Mesendoderm (in vitro differentiated cells): ENCODE measurements at regions not wholly inside any gene's neighbourhood (a gene's known extent, or its start where the extent isn't known, plus 50 kb on each side); places are given as distances from the start of the nearest gene placed in this dataset.
"Not testable (repeated sequence)": the region's sequence is repeated elsewhere in the genome, so short reads cannot be mapped to it uniquely, and the experiment has no call there.

Source experiments
- DNase-seq: peaks from one replicate; pipeline ENCODE4 v3.0.0; 2013
- H2AK5ac ChIP-seq: 2 replicates; pipeline ENCODE4 v1.6.1; 2013; ENCODE audit warnings: low read length, inconsistent platforms
- H2BK120ac ChIP-seq: 2 replicates; pipeline ENCODE4 v1.6.1; 2013; ENCODE audit warnings: low read depth, mild to moderate bottlenecking, low read length, moderate library complexity, mixed read lengths
- H2BK15ac ChIP-seq: replicated peaks from 2 replicates; pipeline ENCODE4 v1.6.1; 2013; ENCODE audit warnings: low read depth, mild to moderate bottlenecking, moderate library complexity
- H2BK5ac ChIP-seq: 2 replicates; pipeline ENCODE4 v1.6.1; 2013; ENCODE audit warnings: low read length, inconsistent platforms
- H3K18ac ChIP-seq: 2 replicates; pipeline ENCODE4 v1.6.1; 2013; ENCODE audit warnings: mild to moderate bottlenecking, low read length, mixed read lengths
- H3K23ac ChIP-seq: one replicate; pipeline ENCODE4 v1.6.1; 2013; ENCODE audit warnings: low read length
- H3K27ac ChIP-seq: 2 replicates; pipeline ENCODE4 v1.5.1; 2013; ENCODE audit warnings: low read depth, mild to moderate bottlenecking, inconsistent platforms, low read length, moderate library complexity
- H3K27me3 ChIP-seq: 2 replicates; pipeline ENCODE4 v1.6.1; 2013; ENCODE audit warnings: low read length, control low read depth, mild to moderate bottlenecking, inconsistent platforms; ENCODE audit not compliant: insufficient read depth, poor library complexity
- H3K36me3 ChIP-seq: 2 replicates; pipeline ENCODE4 v1.6.1; 2013; ENCODE audit warnings: low read length, inconsistent platforms; ENCODE audit not compliant: control insufficient read depth, insufficient read depth
- H3K4ac ChIP-seq: one replicate; pipeline ENCODE4 v1.6.1; 2013; ENCODE audit warnings: low read depth, mild to moderate bottlenecking, low read length, moderate library complexity
- H3K4me1 ChIP-seq: 2 replicates; pipeline ENCODE4 v1.6.1; 2013; ENCODE audit warnings: low read depth, low read length, inconsistent platforms; ENCODE audit not compliant: control insufficient read depth
- H3K4me2 ChIP-seq: 2 replicates; pipeline ENCODE4 v1.6.1; 2013; ENCODE audit warnings: low read length
- H3K4me3 ChIP-seq: 2 replicates; pipeline ENCODE4 v1.5.1; 2013; ENCODE audit warnings: mild to moderate bottlenecking, low read length
- H3K56ac ChIP-seq: one replicate; pipeline ENCODE4 v1.6.1; 2013; ENCODE audit warnings: low read length
- H3K79me1 ChIP-seq: 2 replicates; pipeline ENCODE4 v1.6.1; 2013; ENCODE audit warnings: low read length, inconsistent platforms
- H3K79me2 ChIP-seq: 2 replicates; pipeline ENCODE4 v1.6.1; 2013; ENCODE audit warnings: mild to moderate bottlenecking, low read length; ENCODE audit not compliant: control insufficient read depth, insufficient read depth
- H3K9ac ChIP-seq: 2 replicates; pipeline ENCODE4 v1.6.1; 2013; ENCODE audit warnings: low read length, inconsistent platforms
- H4K5ac ChIP-seq: one replicate; pipeline ENCODE4 v1.6.1; 2013; ENCODE audit warnings: low read length
- H4K8ac ChIP-seq: one replicate; pipeline ENCODE4 v1.6.1; 2013; ENCODE audit warnings: low read depth, mild to moderate bottlenecking, control low read depth, low read length, moderate library complexity
- WGBS: extraction: QIAGEN DNeasy Blood & Tissue Kit; methylation state at CpG from one replicate; pipeline ENCODE4 v1.1.7; 2013; ENCODE audit warnings: low lambda C conversion rate, missing lambda C conversion rate; ENCODE audit not compliant: insufficient coverage; ENCODE audit errors: extremely low coverage; 5-methylcytosine and 5-hydroxymethylcytosine counted together

DNA sequence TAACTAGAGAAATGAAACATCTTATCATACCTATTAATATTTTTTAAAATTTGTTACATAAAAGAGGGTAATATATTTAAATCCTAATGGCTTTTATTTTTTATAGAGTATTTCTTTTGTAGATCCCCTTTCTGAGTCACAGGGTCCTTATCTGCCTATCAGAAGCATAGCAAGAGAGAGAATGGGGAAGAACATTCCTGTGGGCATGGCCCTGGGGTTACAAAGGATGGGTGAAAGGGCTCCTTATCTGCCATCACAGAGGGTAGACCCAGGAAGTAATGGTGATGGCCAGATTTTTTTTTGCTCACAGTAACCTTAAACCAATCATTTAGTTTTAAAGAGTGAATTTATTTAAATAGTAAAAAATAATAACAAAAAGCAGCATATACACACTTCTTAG, 582.1 kb upstream of the HTR1E start:
- H3K18ac ChIP-seq, result no peak overlapping the region
- no peak overlapping the region for H3K27ac ChIP-seq
- H3K4ac ChIP-seq, result no peak overlapping the region
- H2BK5ac ChIP-seq, result no peak overlapping the region
- no peak overlapping the region for H4K8ac ChIP-seq
- no peak overlapping the region for H3K4me3 ChIP-seq
- H3K4me2 ChIP-seq, result no peak overlapping the region
- H4K5ac ChIP-seq, result no peak overlapping the region
- H3K36me3 ChIP-seq, result no peaks in the 10 kb centered on the region
- no peak overlapping the region for H3K9ac ChIP-seq
- no peaks in the 10 kb centered on the region for H3K4me1 ChIP-seq
- H2BK15ac ChIP-seq, result no peak overlapping the region
- H3K27me3 ChIP-seq, result no peaks in the 10 kb centered on the region
- H3K79me2 ChIP-seq, result no peaks in the 10 kb centered on the region
- H3K79me1 ChIP-seq, result no peaks in the 10 kb centered on the region
- H2AK5ac ChIP-seq, result no peak overlapping the region
- no peak overlapping the region for H2BK120ac ChIP-seq
- no peak overlapping the region for H3K56ac ChIP-seq
- DNase-seq, result peak; percentile 62
- H3K23ac ChIP-seq, result no peak overlapping the region

DNA sequence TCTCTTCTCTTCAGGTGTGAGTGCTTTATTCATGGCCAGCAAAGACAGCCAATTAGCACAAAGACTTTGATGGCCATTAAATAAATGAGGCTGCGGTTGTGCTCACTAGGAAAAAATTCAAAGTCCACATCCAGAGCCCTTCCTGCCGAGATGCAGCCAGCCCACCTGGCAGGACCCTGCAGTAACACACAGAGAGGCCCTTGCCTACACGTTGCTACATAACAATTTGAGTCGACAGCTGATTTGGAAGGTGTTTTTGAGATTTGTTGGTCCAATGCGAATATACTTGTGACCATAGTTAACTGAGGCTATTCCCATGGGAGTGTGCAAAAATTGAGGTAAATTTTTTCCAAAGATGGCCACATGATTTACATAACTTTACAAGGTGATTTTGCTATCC, 605.4 kb upstream of the HTR1E start:
- Histone ChIP-seq H3K56ac (no peak overlapping the region), H3K79me1 (no peaks in the 10 kb centered on the region), H3K4ac (no peak overlapping the region), H3K79me2 (no peaks in the 10 kb centered on the region), H3K23ac (no peak overlapping the region), H4K8ac (no peak overlapping the region), H3K36me3 (no peaks in the 10 kb centered on the region), H3K27me3 (no peaks in the 10 kb centered on the region), H2BK5ac (no peak overlapping the region), H3K4me2 (no peak overlapping the region), H4K5ac (no peak overlapping the region), H2BK15ac (no peak overlapping the region), H3K18ac (no peak overlapping the region), H3K4me1 (no peaks in the 10 kb centered on the region), H3K9ac (no peak overlapping the region), H3K4me3 (no peak overlapping the region), H2BK120ac (no peak overlapping the region), H3K27ac (no peak overlapping the region), H2AK5ac (no peak overlapping the region)
- peak; percentile 6 for DNase-seq
- no CpG with 5 or more reads among the region's 5 CpGs for WGBS

DNA sequence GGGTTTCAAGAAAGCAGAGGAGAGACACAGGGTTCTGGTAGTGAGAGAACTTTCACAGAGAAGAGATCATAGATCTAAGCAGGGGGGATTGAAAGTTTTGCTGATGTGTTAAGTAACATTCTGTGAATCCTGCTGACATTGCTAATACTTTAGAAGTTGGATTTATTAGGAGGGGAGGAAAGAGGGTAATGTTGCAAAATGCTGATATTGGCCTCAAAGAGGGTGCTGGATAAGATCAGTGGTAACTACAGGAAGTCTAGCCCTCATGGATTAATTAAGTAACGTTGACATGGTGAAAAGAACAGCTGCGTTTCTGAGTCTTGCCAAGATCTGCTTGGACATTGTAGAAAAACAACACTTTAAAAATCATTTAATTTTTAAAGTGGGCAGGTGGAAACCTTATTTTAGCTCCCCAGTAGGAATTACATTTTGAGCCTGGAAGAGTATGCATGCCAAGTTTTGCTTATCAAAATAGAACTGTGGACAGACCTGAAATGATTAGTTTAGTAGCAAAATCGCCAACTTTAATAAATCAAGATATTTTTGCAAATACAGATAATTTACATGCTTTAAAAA, 606.0 kb upstream of the HTR1E start:
- no peak overlapping the region for H3K27ac ChIP-seq
- H3K9ac ChIP-seq, result no peak overlapping the region
- no peak overlapping the region for H2AK5ac ChIP-seq
- no peak overlapping the region for H2BK120ac ChIP-seq
- H4K8ac ChIP-seq, result no peak overlapping the region
- H3K56ac ChIP-seq, result no peak overlapping the region
- H3K27me3 ChIP-seq, result no peaks in the 10 kb centered on the region
- H3K4me2 ChIP-seq, result no peak overlapping the region
- no peak overlapping the region for H3K23ac ChIP-seq
- peak; percentile 17 for DNase-seq
- no peaks in the 10 kb centered on the region for H3K4me1 ChIP-seq
- H2BK15ac ChIP-seq, result no peak overlapping the region
- H3K79me1 ChIP-seq, result no peaks in the 10 kb centered on the region
- no peak overlapping the region for H3K4ac ChIP-seq
- no peaks in the 10 kb centered on the region for H3K79me2 ChIP-seq
- H2BK5ac ChIP-seq, result no peak overlapping the region
- no peak overlapping the region for H3K18ac ChIP-seq
- H4K5ac ChIP-seq, result no peak overlapping the region
- no peak overlapping the region for H3K4me3 ChIP-seq
- WGBS, result no CpG with 5 or more reads among the region's 3 CpGs
- H3K36me3 ChIP-seq, result no peaks in the 10 kb centered on the region

DNA sequence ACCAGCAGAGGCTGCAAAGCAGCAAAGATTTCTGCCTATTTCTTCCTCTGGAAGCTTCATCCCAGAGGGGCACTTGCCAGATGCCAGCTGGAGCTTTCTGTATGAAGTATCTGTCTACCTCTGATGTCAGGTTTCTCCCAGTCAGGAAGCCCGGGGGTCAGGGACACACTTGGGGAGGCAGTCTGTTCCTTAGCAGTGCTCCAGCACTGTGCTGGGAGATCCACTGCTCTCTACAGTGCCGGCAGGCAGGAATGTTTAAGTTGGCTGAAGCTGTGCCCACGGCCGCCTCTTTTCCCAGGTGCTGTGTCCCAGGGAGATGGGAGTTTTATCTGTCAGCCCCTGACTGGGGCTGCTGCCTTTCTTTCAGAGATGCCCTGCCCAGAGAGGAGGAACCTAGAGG, 631.1 kb upstream of the HTR1E start:
- no peak overlapping the region for H3K4ac ChIP-seq
- no CpG with 5 or more reads among the region's 4 CpGs for WGBS
- no peaks in the 10 kb centered on the region for H3K4me1 ChIP-seq
- H4K5ac ChIP-seq, result no peak overlapping the region
- no peak overlapping the region for H4K8ac ChIP-seq
- no peak overlapping the region for H3K56ac ChIP-seq
- H3K36me3 ChIP-seq, result no peaks in the 10 kb centered on the region
- H3K4me3 ChIP-seq, result no peak overlapping the region
- no peak overlapping the region for H3K4me2 ChIP-seq
- H3K79me1 ChIP-seq, result no peaks in the 10 kb centered on the region
- no peak overlapping the region for H3K9ac ChIP-seq
- H2BK120ac ChIP-seq, result no peak overlapping the region
- no peak overlapping the region for H2BK15ac ChIP-seq
- H3K79me2 ChIP-seq, result no peaks in the 10 kb centered on the region
- no peak overlapping the region for H3K27ac ChIP-seq
- H2AK5ac ChIP-seq, result no peak overlapping the region
- H3K27me3 ChIP-seq, result no peaks in the 10 kb centered on the region
- H2BK5ac ChIP-seq, result no peak overlapping the region
- DNase-seq, result no peak
- no peak overlapping the region for H3K23ac ChIP-seq
- H3K18ac ChIP-seq, result no peak overlapping the region

DNA sequence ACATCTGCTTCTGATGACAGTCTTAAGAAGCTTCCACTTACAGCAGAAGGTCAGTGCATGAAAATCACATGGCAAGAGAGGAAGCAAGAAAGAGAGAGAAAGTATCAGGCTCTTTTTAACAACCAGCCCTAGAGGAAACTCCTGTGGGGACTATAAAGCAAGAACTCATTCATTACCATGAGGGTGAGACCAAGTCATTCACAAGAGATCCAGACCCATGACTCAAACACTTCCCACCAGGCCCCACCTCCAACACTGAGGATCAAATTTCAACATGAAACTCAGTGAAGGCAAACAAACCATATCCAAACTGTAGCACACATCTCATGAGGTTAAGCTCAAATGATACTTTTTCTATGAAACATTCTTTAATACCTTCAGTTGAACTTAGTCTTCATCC, 643.2 kb upstream of the SYNCRIP start:
- H3K4me1 ChIP-seq, result no peaks in the 10 kb centered on the region
- no peaks in the 10 kb centered on the region for H3K36me3 ChIP-seq
- H3K4me2 ChIP-seq, result no peak overlapping the region
- H3K27me3 ChIP-seq, result no peaks in the 10 kb centered on the region
- no peak overlapping the region for H2BK15ac ChIP-seq
- no peaks in the 10 kb centered on the region for H3K79me1 ChIP-seq
- no peak overlapping the region for H3K23ac ChIP-seq
- no peak overlapping the region for H4K5ac ChIP-seq
- no peak overlapping the region for H2AK5ac ChIP-seq
- H3K4ac ChIP-seq, result no peak overlapping the region
- H3K4me3 ChIP-seq, result no peak overlapping the region
- no peak for DNase-seq
- H3K27ac ChIP-seq, result no peak overlapping the region
- H4K8ac ChIP-seq, result no peak overlapping the region
- H2BK120ac ChIP-seq, result no peak overlapping the region
- no peak overlapping the region for H3K9ac ChIP-seq
- no peak overlapping the region for H3K56ac ChIP-seq
- no peak overlapping the region for H3K18ac ChIP-seq
- H2BK5ac ChIP-seq, result no peak overlapping the region
- H3K79me2 ChIP-seq, result no peaks in the 10 kb centered on the region

DNA sequence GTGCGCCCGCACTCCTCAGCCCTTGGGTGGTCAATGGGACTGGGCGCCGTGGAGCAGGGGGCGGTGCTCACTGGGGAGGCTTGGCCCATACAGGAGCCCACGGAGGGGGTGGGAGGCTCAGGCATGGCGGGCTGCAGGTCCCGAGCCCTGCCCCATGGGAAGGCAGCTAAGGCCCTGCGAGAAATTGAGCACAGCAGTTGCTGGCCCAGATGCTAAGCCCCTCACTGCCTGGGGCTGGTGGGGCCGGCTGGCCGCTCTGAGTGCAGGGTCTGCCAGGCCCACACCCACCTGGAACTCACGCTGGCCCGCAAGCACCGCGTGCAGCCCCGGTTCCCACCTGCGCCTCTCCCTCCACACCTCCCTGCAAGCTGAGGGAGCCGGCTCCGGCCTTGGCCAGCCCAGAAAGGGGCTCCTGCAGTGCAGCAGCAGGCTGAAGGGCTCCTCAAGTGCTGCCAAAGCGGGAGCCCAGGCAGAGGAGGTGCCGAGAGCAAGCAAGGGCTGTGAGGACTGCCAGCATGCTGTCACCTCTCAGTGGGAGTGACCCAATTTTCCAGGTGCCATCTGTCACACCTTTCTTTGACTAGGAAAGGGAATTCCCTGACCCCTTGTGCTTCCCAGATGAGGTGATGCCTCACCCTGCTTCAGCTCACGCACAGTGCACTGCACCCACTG, 642.3 kb upstream of the SYNCRIP start:
- H3K79me1 ChIP-seq, H3K4me1 ChIP-seq, H3K56ac ChIP-seq, H3K36me3 ChIP-seq, H3K4ac ChIP-seq, H2BK15ac ChIP-seq, H3K23ac ChIP-seq, H2BK120ac ChIP-seq, DNase-seq, H2BK5ac ChIP-seq, H4K8ac ChIP-seq, H3K27me3 ChIP-seq, H3K4me2 ChIP-seq, H4K5ac ChIP-seq, H3K27ac ChIP-seq, H3K9ac ChIP-seq, H2AK5ac ChIP-seq, H3K4me3 ChIP-seq, H3K79me2 ChIP-seq, H3K18ac ChIP-seq: not testable (repeated sequence)
- WGBS, result no CpG with 5 or more reads among the region's 22 CpGs
